ENCODE measurements at regions not wholly inside any gene's neighbourhood (a gene's known extent, or its start where the extent isn't known, plus 50 kb on each side); places are given as distances from the start of the nearest gene placed in this dataset.

DNA sequence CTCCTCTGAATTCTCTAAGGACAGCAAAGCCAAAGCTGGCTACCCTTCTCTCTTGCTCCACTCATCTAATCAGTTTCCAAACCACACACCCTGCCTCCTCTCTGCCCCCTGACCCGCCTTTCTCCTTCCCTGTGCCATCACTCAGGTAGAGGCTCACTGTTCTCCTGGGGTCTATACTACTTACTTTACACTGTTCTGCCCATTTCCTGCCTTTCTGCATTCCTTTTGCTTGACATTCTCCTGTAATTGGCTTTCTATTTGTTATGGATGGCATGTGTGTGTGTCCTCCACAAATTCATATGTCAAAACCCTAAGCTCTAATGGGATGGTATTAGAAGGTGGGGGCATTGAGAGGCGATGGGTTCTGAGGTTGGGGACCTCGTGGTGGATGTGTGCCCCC, 675.2 kb upstream of the ID2 start:
- H3K79me2 ChIP-seq (ENCODE audit: insufficient read depth, low read length) = no peaks in the 10 kb centered on the region
- no peak overlapping the region for H3K4me2 ChIP-seq (ENCODE audit: low read length)
- ChIA-PET POLR2A (no interaction called here), CTCF (no interaction called here), RAD21 (ENCODE audit: low non-redundant PET in 1 of 2, low total read pairs in 2 of 2, uncharacterized antibody in 2 of 2, unreplicated experiment in 2 of 2) (no interaction called here)
- H3K27me3 ChIP-seq (ENCODE audit: insufficient read depth, low read length) = peaks cover under 1% of the 10 kb centered on the region; the same call in 1 of the 2 replicates
- BruUV-seq (replicated peaks) = no TSS peak
- no peaks in the 10 kb centered on the region for H4K20me1 ChIP-seq (ENCODE audit: insufficient read depth)
- TF ChIP-seq YY1 (IDR thresholded peaks at IDR 0.05; ENCODE audit: extremely low read depth, insufficient replicate concordance, low read depth, low read length) = no peak
- no peak for TF ChIP-seq ZFX (IDR thresholded peaks at IDR 0.05)
- no peak for TF ChIP-seq EZH2phosphoT487 (IDR thresholded peaks at IDR 0.05; ENCODE audit: borderline replicate concordance)
- no peak for TF ChIP-seq RAD21 (IDR thresholded peaks at IDR 0.05; ENCODE audit: low read depth)
- TF ChIP-seq FOSL1 (IDR thresholded peaks at IDR 0.05; ENCODE audit: low read depth) = no peak
- TF ChIP-seq SRF (IDR thresholded peaks at IDR 0.05; ENCODE audit: low read depth) = no peak
- TF ChIP-seq EGR1 (IDR thresholded peaks at IDR 0.05; ENCODE audit: low read depth) = no peak
- no peak for TF ChIP-seq TCF7L2 (IDR thresholded peaks at IDR 0.05; ENCODE audit: borderline replicate concordance, extremely low read depth, insufficient read depth, insufficient read length)
- no peak for TF ChIP-seq CTCF (IDR thresholded peaks at IDR 0.05 in 2 of 3, conservative IDR thresholded peaks at IDR 0.05 in 1 of 3; ENCODE audit: borderline replicate concordance in 1 of 3, insufficient read depth in 1 of 3, low read depth in 2 of 3, low read length in 2 of 3)
- no peak for TF ChIP-seq CBX3 (IDR thresholded peaks at IDR 0.05; ENCODE audit: low read depth)
- no peak for TF ChIP-seq CEBPB (IDR thresholded peaks at IDR 0.05; ENCODE audit: low read depth)
- TF ChIP-seq ELF1 (IDR thresholded peaks at IDR 0.05; ENCODE audit: borderline replicate concordance, low read depth) = no peak
- H3K27ac ChIP-seq (ENCODE audit: low read depth, low read length) = no peak overlapping the region
- H3K9me2 ChIP-seq (ENCODE audit: insufficient read depth) = no peaks in the 10 kb centered on the region
- DNase-seq (ENCODE audit: low read depth, low spot score) = no peak
- H3K4me1 ChIP-seq (ENCODE audit: control insufficient read depth in 1 of 2, insufficient read depth in 2 of 2, low read length in 2 of 2) = no peaks in the 10 kb centered on the region
- H2AFZ ChIP-seq (ENCODE audit: low read depth, low read length, poor library complexity, severe bottlenecking) = no peak overlapping the region
- no peak overlapping the region for H3K9ac ChIP-seq (ENCODE audit: low read length)
- H3K36me3 ChIP-seq (ENCODE audit: control insufficient read depth in 1 of 2, insufficient read depth in 2 of 2, low read length in 2 of 2) = no peaks in the 10 kb centered on the region
- no peak overlapping the region for H3K4me3 ChIP-seq (replicated peaks in 1 of 2; ENCODE audit: low read depth in 1 of 2, low read length in 2 of 2)
- intact Hi-C loops (cut with micrococcal nuclease) = no loop called here
- no peaks in the 10 kb centered on the region for H3K9me3 ChIP-seq (ENCODE audit: control insufficient read depth in 1 of 2, insufficient read depth in 1 of 2, low read depth in 1 of 2, low read length in 2 of 2)
- ATAC-seq = no peak
